Ishikawa (cell line): ENCODE measurements at regions not wholly inside any gene's neighbourhood (a gene's known extent, or its start where the extent isn't known, plus 50 kb on each side); places are given as distances from the start of the nearest gene placed in this dataset.
A peak's percentile ranks its signal among the peaks of the same experiment; 100 is the strongest.

Source experiments
- CEBPB ChIP-seq: IDR thresholded peaks from 2 replicates; pipeline ENCODE4 v1.6.1; 2012
- CREB1 ChIP-seq: IDR thresholded peaks from 2 replicates; pipeline ENCODE4 v1.6.1; 2012; ENCODE audit warnings: low read depth
- EGR1 ChIP-seq: IDR thresholded peaks from 2 replicates; pipeline ENCODE4 v1.6.1; 2012
- EP300 ChIP-seq: IDR thresholded peaks from 2 replicates; pipeline ENCODE4 v1.6.1; 2012; ENCODE audit warnings: borderline replicate concordance
- FOXM1 ChIP-seq: IDR thresholded peaks from 2 replicates; pipeline ENCODE4 v1.6.1; 2012; ENCODE audit warnings: low read depth, borderline replicate concordance
- MAX ChIP-seq: IDR thresholded peaks from 2 replicates; pipeline ENCODE4 v1.6.1; 2012
- NFIC ChIP-seq: IDR thresholded peaks from 2 replicates; pipeline ENCODE4 v1.6.1; 2012
- RAD21 ChIP-seq: IDR thresholded peaks from 2 replicates; pipeline ENCODE4 v1.6.1; 2012; ENCODE audit warnings: low read depth
- REST ChIP-seq: IDR thresholded peaks from 2 replicates; pipeline ENCODE4 v1.6.1; 2012; ENCODE audit warnings: low read depth, mild to moderate bottlenecking
- TAF1 ChIP-seq: IDR thresholded peaks from 2 replicates; pipeline ENCODE4 v1.6.1; 2012; ENCODE audit warnings: low read depth, mild to moderate bottlenecking
- TCF12 ChIP-seq: IDR thresholded peaks from 2 replicates; pipeline ENCODE4 v1.6.1; 2012; ENCODE audit warnings: low read depth
- TEAD4 ChIP-seq: IDR thresholded peaks from 2 replicates; pipeline ENCODE4 v1.6.1; 2012
- USF1 ChIP-seq: IDR thresholded peaks from 2 replicates; pipeline ENCODE4 v1.6.1; 2012
- YY1 ChIP-seq: IDR thresholded peaks from 2 replicates; pipeline ENCODE4 v1.6.1; 2012; ENCODE audit warnings: low read depth
- ZBTB7A ChIP-seq: IDR thresholded peaks from 2 replicates; pipeline ENCODE4 v1.6.1; 2012; ENCODE audit warnings: low read depth

DNA sequence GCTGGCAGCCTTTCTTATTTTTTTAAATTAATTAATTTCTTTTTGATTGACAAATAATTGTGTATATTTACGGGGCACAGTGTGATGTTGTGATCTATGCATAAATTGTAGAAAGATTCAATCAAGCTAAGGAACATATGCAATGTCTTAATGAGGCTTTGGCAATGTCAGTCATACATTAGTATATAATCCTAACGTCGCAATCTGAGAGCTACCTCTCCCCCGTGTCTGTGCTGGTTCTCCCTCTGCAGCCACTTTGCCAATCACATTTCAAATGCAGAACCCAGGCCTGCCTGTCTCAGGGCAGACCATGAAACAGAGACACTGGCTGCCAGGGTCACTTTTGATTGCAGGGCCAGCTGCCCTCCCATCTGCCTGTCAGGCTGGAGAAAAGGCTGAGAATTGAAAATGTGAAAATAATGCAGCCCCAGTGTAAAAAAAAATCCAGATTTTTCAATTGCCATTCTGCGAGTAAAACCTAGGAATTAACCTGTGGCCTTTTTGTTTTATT lies 56.3 kb downstream of the SLC24A2 start:
- no peak for TF ChIP-seq YY1
- TF ChIP-seq CEBPB: no peak
- TF ChIP-seq CREB1: no peak
- no peak for TF ChIP-seq NFIC
- TF ChIP-seq USF1: no peak
- no peak for TF ChIP-seq EGR1
- no peak for TF ChIP-seq ZBTB7A
- TF ChIP-seq MAX: no peak
- no peak for TF ChIP-seq TEAD4
- no peak for TF ChIP-seq TAF1
- TF ChIP-seq REST: no peak
- TF ChIP-seq EP300: no peak
- no peak for TF ChIP-seq TCF12
- TF ChIP-seq FOXM1: no peak
- no peak for TF ChIP-seq RAD21

GRCh38 chr9:19728101-19728500 lies 60.7 kb downstream of the SLC24A2 start:
- no peak for TF ChIP-seq USF1
- no peak for TF ChIP-seq YY1
- no peak for TF ChIP-seq TCF12
- TF ChIP-seq ZBTB7A: no peak
- TF ChIP-seq FOXM1: no peak
- no peak for TF ChIP-seq NFIC
- TF ChIP-seq TEAD4: no peak
- TF ChIP-seq REST: no peak
- TF ChIP-seq EP300: no peak
- no peak for TF ChIP-seq CREB1
- TF ChIP-seq EGR1: no peak
- no peak for TF ChIP-seq RAD21
- TF ChIP-seq CEBPB: no peak
- TF ChIP-seq MAX: no peak
- no peak for TF ChIP-seq TAF1

GRCh38 chr9:19725970-19726369 lies 62.9 kb downstream of the SLC24A2 start:
- TF ChIP-seq MAX: no peak
- TF ChIP-seq NFIC: no peak
- TF ChIP-seq EGR1: no peak
- TF ChIP-seq USF1: no peak
- no peak for TF ChIP-seq TAF1
- TF ChIP-seq REST: no peak
- TF ChIP-seq RAD21: no peak
- TF ChIP-seq TEAD4: no peak
- no peak for TF ChIP-seq TCF12
- no peak for TF ChIP-seq YY1
- TF ChIP-seq CEBPB: no peak
- TF ChIP-seq CREB1: no peak
- TF ChIP-seq ZBTB7A: no peak

DNA sequence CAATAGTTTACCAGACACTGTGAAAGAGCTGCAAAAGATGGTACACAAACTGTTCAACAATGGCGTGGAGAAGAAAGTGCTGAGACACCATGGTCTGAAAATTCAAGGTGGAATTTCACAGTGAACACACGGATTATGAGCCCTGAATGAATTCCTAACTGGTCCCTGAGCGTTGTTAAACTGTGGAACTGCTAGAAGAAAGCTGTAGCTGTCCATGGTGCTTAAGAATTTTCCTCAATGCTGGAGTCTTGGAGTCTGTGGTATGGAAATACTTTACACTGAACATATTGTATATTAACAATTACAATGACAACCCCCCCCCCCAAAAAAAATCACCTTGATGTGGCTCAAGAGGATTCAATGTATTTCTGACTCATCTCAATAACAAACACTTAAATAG lies 68.5 kb downstream of the SLC24A2 start:
- TF ChIP-seq USF1: no peak
- TF ChIP-seq MAX: no peak
- TF ChIP-seq FOXM1: no peak
- TF ChIP-seq TAF1: no peak
- peak; percentile 91 for TF ChIP-seq REST
- TF ChIP-seq TEAD4: peak; percentile 42; the same call in 1 of the 2 replicates
- TF ChIP-seq YY1: no peak
- TF ChIP-seq EGR1: no peak
- TF ChIP-seq TCF12: no peak
